Liver (tissue), 2 donors: ENCODE measurements at regions not wholly inside any gene's neighbourhood (a gene's known extent, or its start where the extent isn't known, plus 50 kb on each side); places are given as distances from the start of the nearest gene placed in this dataset.
"Not testable (repeated sequence)": the region's sequence is repeated elsewhere in the genome, so short reads cannot be mapped to it uniquely, and the experiment has no call there.

ENCODE experiments used
- TF ChIP-seq, protein P1 (sequence below): IDR thresholded peaks from 2 replicates; pipeline ENCODE4 v1.6.1; 2016; ENCODE audit warnings: antibody characterized with exemption
- TF ChIP-seq, protein P2 (sequence below): fragments of 150-350 bp; IDR thresholded peaks from 2 replicates; pipeline ENCODE4 v1.5.1; 2017; ENCODE audit warnings: improper control_type of control experiment, low read depth, low read length; ENCODE audit not compliant: missing input control
- donor health status: healthy.

GRCh38 chr2:192412866-192413265 is 218.1 kb upstream of the TMEFF2 start:
- TF ChIP-seq, protein P1, sequence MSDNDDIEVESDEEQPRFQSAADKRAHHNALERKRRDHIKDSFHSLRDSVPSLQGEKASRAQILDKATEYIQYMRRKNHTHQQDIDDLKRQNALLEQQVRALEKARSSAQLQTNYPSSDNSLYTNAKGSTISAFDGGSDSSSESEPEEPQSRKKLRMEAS, result not testable (repeated sequence)
- TF ChIP-seq, protein P2, sequence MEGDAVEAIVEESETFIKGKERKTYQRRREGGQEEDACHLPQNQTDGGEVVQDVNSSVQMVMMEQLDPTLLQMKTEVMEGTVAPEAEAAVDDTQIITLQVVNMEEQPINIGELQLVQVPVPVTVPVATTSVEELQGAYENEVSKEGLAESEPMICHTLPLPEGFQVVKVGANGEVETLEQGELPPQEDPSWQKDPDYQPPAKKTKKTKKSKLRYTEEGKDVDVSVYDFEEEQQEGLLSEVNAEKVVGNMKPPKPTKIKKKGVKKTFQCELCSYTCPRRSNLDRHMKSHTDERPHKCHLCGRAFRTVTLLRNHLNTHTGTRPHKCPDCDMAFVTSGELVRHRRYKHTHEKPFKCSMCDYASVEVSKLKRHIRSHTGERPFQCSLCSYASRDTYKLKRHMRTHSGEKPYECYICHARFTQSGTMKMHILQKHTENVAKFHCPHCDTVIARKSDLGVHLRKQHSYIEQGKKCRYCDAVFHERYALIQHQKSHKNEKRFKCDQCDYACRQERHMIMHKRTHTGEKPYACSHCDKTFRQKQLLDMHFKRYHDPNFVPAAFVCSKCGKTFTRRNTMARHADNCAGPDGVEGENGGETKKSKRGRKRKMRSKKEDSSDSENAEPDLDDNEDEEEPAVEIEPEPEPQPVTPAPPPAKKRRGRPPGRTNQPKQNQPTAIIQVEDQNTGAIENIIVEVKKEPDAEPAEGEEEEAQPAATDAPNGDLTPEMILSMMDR, result not testable (repeated sequence)
